ENCODE measurements at regions not wholly inside any gene's neighbourhood (a gene's known extent, or its start where the extent isn't known, plus 50 kb on each side); places are given as distances from the start of the nearest gene placed in this dataset.

DNA sequence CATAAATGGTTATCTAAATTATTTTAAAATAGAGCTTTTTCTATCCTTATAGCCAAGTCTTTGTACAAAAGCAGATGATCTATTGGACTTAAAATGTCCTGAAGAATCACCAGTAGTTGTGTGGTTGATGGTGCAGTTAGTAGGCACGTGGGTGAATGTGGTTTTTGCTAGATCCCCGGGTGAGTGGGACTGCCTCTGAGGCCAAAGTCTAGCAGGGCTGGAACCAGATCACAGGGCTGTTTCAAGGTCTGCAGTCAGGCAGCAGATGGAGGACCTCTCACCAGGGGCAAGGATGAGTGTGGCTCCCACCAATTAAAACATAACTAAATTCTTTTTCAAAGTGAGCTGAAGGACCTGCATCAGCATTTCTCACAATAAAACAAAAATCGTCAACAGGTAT lies 604.7 kb upstream of the FTMT start:
- no peak for DNase-seq (ENCODE audit: low read depth)
- H3K4me3 ChIP-seq (ENCODE audit: low read depth, low read length), result no peak overlapping the region
- no peak for TF ChIP-seq CTCF (conservative IDR thresholded peaks at IDR 0.05; ENCODE audit: low read depth, low read length)

DNA sequence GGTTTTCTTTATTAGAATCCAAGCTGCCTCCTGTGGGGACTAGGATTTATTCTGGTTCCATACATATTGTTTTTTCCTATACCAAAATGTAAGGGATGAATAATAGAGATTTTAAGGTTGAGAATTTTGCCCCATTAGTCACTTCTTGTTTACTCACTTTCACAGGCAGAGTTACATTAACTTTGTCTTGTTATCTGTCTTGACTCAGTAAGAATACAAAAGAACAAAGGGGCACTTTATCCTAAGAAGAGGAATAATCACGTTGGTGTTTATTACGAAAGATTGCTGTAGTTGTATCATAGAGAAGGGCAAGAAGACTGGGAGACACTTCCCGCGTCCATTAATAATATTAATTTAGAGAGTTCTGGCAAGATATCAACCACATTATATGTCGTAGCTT lies 599.7 kb upstream of the FTMT start:
- TF ChIP-seq CTCF (conservative IDR thresholded peaks at IDR 0.05; ENCODE audit: low read depth, low read length), result no peak
- DNase-seq (ENCODE audit: low read depth), result peak; percentile 23
- H3K4me3 ChIP-seq (ENCODE audit: low read depth, low read length), result no peak overlapping the region

DNA sequence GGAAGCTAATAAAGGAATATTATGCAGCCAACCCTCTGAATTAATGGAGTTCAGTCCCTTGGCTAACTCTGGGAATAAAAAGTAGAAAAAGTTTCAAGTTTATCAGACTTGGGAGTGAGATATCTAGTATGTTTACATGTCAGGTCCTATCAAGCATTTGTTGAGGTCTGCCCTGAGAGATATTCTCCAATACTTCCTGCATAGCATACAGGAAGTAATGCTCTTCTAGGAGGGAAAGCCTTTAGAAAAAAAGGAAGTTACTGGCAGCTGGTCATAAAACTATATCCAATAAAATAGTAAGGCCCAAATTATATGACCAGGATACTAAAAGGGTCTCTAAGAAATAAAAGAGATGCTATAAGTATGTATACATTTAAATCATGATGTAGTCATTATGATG lies 594.1 kb upstream of the FTMT start:
- DNase-seq (ENCODE audit: low read depth), result no peak
- no peak for TF ChIP-seq CTCF (conservative IDR thresholded peaks at IDR 0.05; ENCODE audit: low read depth, low read length)
- no peak overlapping the region for H3K4me3 ChIP-seq (ENCODE audit: low read depth, low read length)

DNA sequence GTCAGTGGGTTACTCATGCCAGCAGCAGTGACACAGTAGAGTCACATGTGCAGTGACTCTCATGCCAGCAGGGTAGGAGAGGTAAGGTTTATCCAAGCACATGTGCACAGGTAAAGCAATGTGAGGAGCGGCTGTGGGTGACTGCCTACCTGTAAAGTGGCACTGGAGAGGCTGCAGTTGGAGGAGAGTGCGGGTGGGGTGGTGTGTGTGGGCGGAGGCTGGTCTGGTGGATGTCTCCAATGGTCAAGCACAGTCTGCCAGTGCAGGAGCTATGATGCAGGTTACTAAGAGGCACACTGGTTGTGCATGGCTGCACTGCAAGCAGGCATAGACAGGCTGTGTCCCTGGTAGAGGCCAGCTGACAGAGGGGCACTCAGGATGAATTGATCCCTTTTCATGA lies 588.2 kb upstream of the FTMT start:
- TF ChIP-seq CTCF (conservative IDR thresholded peaks at IDR 0.05; ENCODE audit: low read depth, low read length), result no peak
- DNase-seq (ENCODE audit: low read depth), result no peak
- H3K4me3 ChIP-seq (ENCODE audit: low read depth, low read length), result no peak overlapping the region

GRCh38 chr5:121264605-121265004 lies 587.1 kb upstream of the FTMT start:
- no peak for DNase-seq (ENCODE audit: low read depth)
- no peak for TF ChIP-seq CTCF (conservative IDR thresholded peaks at IDR 0.05; ENCODE audit: low read depth, low read length)
- no peak overlapping the region for H3K4me3 ChIP-seq (ENCODE audit: low read depth, low read length)

GRCh38 chr5:121271546-121271945 lies 580.1 kb upstream of the FTMT start:
- H3K4me3 ChIP-seq (ENCODE audit: low read depth, low read length), result no peak overlapping the region
- no peak for TF ChIP-seq CTCF (conservative IDR thresholded peaks at IDR 0.05; ENCODE audit: low read depth, low read length)
- no peak for DNase-seq (ENCODE audit: low read depth)

DNA sequence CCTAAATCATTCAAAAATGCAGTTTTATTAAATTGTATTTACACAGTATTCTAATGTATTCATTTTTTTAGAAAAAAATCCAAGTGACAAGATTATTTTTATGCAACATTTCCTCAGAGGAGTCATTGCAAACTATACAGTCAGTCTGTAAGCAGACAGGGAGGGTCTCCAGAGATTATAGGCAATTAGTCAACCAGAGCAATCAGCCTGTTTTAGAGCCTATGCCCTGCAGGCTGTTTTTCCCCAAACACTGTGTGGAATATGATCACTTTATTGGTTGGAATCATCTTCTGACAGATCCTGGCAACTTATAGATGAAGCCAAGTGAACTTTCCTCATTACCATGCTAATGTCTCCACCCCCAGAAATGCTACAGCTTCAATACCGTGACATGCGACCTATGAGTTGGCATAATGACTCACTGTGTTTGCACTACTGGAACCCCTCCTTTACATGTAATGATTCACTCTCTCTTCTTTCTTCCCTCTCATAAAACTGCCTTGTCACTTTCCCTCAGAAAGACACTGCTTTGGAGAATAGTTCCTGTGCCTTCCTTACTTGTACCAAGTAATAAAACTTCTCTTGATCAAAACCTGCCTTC lies 577.7 kb upstream of the FTMT start:
- no peak overlapping the region for H3K4me3 ChIP-seq (ENCODE audit: low read depth, low read length)
- TF ChIP-seq CTCF (conservative IDR thresholded peaks at IDR 0.05; ENCODE audit: low read depth, low read length), result no peak
- peak; percentile 71 for DNase-seq (ENCODE audit: low read depth)

Measured in choroid plexus epithelial cell (primary cell).